M059J (cell line): ENCODE measurements at regions not wholly inside any gene's neighbourhood (a gene's known extent, or its start where the extent isn't known, plus 50 kb on each side); places are given as distances from the start of the nearest gene placed in this dataset.
"Not testable (repeated sequence)": the region's sequence is repeated elsewhere in the genome, so short reads cannot be mapped to it uniquely, and the experiment has no call there.

Experiments
- DNase-seq: peaks from one replicate; pipeline ENCODE4 v3.0.0-alpha.2; 2012; ENCODE audit warnings: low read depth

DNA sequence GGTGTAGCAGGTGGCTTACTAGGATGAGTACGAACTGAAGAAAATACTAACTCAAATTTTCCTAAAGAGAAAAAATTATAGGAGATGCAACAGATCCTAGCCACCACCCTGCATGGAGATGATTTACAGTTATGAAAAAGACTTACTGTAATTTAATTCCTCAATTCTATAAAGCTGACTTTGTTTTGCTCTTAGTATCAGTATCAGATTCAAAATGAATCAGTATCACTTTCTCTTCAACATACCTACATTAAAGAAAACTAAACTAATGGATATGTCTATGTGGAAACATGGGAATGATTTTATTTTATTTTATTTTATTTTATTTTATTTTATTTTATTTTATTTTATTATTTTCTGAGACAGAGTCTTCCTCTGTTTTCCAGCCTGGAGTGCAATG, 525.8 kb downstream of the NLGN4X start:
- no peak for DNase-seq

DNA sequence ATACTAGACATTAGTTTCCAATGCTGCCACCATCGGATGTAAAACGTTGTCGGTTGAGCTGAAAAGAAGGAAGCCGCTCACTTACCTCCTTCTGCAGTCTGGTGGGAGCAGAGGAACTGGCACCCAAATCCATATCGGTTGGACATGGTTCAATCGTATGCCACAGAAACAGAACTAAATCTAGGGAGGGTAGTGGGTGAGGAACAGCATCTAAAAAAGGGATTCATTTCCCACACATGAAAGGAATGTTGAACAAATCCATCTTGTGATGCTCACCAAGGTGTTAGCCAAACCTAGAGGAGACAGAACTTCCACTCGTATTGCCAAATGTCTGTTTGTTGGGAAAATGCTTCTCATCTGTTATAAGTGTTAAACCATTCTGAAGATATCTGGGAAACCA, 532.7 kb downstream of the NLGN4X start:
- DNase-seq, result no peak

DNA sequence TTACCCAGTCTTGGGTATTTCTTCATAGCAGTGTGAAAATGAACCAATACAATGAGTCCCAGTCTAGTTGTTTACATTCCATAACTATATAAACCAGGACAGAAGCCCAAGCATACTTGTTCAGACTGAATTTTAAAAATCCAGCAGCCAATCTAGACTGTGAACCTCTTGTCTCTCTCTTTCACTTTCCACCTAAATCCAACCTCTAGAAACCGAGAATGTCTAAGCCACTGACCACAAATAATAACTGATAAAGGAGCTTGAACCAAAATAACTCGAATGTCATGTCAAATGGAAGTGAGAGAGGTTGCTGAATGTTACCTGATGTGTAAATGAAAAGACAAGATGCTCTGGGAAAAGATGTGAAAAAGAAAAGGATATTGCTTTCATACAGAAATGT, 544.7 kb downstream of the NLGN4X start:
- DNase-seq, result no peak

DNA sequence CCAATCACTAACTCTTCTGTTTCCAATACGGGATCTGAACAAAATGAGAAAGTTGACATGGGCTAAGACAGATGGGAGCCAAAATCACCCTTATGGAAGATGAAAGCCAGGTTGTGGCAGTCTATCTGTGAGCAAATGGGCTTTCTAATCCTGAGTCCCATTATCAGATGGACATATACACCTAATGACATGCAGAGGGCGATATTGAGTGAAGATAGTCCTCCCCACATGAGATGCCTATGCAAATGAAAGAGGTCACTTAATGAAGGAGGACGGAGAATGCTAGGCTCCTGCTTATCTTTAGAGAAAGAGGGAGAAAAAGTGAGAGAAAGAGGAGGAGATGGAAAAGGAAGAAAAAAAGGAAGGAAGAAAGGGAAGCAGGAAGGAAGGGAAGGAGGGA, 547.5 kb downstream of the NLGN4X start:
- DNase-seq, result no peak

DNA sequence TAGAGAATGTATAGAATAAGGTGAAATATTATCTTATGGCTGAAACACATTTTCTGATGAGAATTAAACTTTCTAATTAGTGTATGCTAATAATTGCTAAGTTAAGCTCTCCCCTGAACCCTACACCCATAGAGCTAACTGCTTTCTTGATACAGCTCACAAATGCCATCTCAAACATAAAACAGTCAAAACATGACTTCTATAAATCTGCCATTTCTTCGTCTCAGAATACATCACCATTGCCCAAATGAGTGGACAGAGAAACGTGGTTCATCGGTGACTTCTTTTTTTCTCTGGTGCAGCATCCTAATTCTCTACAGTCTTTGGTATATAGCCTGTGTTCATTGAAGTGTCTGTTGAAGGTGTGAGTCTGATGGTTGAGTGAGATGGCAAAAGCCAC, 554.6 kb downstream of the NLGN4X start:
- no peak for DNase-seq

DNA sequence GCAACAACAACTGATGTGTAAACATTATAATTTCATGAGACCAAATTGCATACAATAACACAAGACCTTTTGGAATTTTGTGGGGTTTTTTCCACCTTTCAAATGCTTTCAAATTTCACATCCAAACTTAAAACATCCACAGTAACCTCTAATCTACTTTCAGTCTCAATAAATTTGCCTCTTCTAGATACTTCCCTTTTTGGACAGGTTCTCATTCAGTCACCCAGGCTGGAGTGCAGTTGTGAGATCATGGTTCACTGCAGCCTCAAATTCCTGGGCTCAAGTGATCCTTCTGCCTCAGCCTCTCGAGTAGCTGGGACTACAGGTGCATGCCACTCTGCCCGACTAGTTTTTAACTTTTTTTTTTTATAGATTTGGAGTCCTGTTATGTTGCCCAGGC, 556.6 kb downstream of the NLGN4X start:
- no peak for DNase-seq

DNA sequence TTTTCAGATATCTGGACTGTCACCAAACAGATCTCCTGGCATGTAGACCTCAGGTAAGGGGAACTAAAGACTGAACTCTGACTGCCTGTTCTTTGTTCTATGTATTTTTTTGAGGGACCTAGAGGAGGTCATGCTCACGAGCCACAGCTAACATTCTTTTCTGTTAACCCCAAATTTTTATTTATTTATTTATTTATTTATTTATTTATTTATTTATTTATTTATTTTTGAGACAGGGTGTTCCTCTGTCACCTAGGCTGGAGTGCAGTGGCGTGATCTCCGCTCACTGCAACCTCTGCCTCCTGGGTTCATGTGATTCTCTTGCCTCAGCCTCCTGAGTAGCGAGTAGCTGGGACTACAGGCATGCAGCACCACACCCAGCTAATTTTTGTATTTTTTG, 562.0 kb downstream of the NLGN4X start:
- not testable (repeated sequence) for DNase-seq

DNA sequence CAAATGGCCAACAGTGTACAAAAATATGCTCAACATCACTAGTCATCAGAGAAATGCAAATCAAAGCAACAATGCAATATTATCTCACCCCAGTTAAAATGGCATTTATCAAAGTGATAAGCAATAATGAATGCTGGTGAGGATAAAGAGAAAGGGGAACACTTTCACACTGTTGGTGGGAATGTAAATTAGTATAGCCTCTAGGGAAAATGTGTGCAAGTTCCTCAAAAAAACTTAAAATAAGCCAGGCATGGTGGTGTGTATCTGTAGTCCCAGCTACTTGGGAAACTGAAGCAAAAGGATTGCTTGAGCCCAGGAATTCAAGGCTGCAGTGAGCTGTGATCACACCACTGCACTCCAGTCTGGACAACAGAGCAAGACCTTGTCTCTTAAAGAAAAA, 572.1 kb downstream of the NLGN4X start:
- no peak for DNase-seq

DNA sequence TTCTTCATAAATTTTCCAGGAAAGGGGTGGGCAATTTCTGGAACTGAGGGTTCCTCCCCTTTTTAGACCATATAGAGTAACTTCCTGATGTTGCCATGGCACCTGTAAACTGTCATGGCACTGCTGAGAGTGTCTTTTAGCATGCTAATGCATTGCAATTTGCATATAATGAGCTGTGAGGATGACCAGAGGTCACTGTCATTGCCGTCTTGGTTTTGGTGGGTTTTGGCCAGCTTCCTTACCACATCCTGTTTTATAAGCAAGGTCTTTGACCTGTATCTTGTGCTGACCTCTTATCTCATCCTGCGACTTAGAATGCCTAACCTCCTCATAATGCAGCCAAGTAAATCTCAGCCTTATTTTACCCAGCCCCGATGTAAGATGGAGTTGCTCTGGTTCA, 577.8 kb downstream of the NLGN4X start:
- DNase-seq, result no peak

DNA sequence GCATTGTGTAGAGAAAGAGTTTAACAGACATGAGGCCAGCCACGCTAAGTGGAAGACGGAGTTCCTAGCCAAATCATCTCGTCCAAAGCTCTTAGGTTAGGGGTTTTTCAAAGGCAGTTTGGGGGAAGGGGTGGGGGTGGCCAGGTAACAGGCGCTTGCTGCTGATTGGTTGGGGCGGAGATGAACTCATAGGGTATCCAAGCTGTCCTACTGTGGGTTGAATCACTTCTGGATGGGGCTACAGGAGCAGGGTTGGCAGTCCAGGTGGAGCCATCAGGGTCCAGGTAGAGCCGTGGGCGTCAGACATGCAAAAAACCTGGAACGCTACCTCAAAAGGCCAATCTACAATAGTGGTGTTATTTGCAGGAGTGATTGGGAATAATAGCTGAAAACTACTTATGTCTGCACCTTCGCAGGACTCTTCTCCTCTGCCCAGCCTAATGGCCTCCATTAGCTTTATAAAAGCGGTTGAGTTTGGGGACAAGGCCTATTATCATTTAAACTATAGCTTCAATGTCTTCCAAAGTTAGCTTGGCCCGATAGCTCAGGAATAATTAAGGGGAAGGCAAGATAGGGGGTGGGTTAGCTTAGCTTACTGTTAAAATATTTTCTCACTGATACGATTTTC, 579.6 kb downstream of the NLGN4X start:
- no peak for DNase-seq

DNA sequence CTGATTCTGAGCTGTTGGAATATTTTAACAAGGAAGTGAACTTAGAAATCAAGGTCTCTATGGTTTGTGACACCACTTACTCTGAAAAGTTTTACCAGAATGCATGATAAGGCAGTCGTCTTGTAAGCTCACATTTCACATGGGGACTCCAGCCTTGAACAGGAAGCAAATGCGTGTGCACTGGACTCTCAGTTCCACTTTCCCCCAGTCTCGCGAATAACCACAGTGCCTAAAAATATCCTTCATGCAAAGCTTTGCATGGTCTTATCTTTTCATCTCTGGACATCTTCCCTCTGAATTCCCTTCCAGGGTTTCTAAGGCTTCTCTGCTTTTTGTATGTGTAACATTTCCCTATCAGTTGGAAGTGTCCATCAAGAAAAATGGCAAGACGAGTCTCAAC, 581.8 kb downstream of the NLGN4X start:
- no peak for DNase-seq

DNA sequence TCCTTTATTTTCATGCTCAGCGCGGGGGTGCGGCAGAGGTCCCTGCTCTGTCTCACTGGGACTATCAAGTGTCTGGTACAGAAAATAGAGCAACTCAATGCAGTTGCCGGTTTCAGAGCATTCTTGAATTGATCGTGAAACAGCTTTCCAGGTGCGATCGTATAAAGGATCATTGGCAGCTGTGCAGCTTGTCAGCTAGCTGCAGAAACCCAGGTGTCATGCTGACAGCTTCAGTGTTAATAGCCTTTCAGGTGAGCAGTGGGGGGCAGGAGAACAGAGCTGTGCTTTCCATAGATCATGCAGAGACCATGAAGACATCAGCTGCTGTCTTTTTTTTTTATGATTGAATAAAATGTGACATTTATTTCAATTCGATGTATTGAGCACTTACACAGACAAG, 583.9 kb downstream of the NLGN4X start:
- DNase-seq, result no peak

DNA sequence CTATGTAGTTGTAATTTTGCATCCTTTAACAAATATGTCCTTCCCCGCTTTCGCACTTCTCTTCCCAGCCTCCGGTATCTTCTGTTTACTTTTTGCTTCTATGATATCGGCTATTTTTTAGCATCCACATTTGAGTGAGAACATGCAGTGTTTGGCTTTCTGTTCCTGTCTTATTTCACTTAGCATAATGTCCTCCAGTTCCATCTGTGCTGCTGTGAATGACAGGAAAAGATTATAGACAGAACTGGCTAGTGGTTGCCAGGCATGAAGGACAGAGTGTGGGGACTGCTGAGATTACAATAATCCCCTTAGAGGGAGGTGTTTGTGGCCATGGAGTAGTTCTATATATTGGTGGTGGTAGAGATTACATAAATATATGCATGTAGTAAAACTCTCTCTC, 588.6 kb downstream of the NLGN4X start:
- no peak for DNase-seq

DNA sequence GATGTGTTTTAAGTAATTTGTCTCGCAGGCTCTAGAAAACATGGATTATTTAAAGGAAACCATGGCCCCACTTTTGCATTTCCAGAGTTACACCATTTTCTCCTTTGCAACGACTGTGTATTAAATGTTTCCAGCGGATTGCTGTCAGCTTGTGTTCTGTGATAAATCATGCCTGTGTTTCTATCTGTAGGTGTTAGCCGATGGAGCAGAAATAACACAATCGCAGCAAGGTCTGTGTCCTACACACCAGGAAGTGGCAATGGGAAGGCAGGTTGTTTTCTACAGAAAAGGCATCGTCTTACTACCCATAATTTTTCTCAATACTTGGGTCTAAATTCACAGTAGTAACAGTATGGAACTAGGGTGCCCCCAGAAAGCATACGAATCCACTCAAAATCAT, 590.1 kb downstream of the NLGN4X start:
- no peak for DNase-seq

DNA sequence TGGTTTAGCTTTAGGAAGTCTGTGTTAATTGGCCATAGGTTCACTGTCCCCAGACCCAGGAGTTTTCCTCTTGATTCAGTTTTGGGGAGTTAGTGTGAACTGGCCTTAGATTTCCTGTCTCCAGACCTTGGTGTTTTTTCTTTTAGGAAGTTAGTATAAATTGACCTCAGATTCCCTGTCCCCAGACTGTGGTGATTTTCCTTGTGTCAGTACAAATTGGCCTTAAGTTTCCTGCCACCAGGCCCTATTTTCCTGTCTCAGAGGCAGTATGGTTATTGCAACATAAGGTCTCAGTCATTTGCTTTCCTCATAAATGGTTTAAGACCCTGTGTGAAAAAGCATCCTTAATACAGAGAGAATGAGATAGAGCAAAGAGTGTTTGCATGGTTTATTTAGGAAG, 595.8 kb downstream of the NLGN4X start:
- DNase-seq, result no peak

DNA sequence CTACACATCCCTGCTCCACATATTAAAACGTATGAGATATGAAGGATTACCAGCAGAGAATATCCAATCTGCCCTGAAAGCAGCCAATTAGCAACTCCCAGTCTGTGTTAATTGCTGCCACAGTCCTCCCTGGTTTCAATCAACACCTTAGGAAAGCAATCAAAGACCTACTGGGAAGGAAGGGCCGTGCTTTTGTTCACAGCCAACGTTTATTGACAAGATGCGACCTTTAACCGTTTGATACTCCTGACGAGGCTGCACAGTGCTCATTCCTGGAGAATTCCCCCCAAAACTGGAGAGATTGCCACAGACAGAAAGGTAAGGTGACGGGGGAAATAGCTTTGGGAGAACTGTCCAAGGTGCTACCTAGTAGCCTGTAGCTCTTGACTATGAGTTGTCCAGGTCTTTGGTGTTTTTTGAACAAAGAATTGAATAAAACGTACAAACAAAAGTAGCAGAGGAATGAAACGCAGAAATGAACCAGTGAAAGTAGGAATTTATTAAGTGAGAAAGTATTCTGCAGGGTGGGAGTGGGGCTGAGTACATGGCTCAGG, 596.5 kb downstream of the NLGN4X start:
- no peak for DNase-seq

DNA sequence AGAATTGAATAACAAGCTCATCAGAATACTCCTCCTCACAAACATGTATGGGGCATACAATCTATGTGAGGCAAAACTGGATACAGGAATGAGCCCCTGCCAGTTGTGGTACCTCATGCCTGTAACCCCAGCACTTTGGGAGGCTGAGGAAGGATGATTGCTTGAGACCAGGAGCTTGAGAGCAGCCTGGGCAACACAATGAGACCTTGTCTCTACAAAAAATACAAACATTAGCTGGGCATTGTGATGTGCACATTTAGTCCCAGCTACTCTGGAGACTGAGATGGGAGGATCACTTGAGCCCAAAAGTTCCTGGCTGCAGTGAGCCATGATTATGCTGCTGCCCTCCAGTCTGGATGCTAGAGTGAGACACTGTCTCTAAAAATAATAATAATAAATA, 611.0 kb downstream of the NLGN4X start:
- DNase-seq, result no peak

DNA sequence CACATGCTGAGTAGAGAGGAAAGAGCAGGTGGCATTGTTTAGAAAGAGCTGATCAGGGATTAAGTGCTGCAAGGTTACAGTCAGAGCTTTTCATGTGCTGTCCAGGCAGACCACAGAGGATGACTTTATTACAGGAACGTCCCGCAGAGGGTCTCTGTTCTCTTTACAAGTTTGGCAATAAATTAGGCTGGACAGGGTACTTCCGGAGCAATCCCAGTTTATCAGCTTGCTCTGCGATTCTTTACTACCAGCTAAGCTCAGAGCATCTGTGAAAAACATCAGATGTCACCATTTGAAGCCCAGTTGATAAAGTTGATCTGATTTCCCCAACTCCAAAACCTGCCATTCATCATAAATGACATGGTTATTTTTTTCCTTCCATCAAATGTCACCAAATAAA, 633.1 kb downstream of the NLGN4X start:
- no peak for DNase-seq

DNA sequence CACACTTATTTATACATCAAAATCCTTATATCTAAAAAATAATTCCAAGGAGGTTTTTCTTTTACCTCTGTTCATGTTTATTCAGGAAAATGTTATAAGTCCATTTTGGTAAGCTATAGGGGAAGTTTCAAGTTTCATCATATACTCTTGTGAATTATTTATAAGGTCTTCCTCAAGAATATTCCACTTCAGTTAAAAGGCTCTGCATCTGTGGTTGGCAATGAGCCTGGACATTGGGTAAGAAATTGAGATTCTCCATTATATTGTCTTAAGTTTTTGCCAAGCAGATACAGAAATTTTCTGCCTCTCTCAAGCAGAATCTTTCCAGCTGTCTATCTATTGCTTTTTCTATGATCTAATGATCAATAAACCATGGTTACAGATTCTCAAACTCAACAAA, 641.9 kb downstream of the NLGN4X start:
- no peak for DNase-seq

DNA sequence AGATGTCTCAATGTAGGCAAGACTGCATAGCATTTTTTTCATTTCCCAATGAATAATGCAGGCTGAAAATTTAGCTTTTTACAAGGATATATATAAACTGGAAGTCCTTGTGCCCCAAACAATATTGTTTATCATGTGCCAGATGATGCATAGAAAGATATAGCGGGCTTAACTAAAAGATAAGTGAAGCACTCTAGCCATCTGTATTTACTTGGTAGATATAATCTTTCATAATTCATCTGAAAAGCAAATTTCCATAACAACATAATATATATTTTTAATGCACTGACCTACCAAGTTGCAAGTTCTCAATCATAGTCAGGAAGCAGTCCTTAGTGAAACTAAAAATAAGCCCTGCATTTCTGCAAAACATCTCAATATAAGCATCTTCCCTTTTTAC, 653.3 kb downstream of the NLGN4X start:
- no peak for DNase-seq

DNA sequence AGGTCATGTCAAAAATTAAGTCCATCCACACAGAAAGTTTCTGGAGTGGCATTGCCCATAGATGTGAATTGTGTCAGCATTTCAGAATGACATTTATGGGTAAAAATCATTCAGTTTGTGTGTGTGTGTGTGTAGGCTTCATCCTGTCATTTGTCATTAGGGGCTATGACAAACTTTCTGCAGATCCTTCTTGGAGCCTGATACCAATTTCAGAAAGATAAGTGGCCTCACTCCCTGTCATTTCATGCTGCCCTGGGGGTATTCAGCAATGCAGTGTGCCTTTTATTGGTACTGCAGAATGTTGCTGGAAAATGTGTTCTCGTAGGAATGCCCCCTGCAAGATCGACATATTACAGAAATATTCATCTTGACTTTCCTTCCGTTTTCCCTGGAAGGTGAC, 659.7 kb downstream of the NLGN4X start:
- no peak for DNase-seq

DNA sequence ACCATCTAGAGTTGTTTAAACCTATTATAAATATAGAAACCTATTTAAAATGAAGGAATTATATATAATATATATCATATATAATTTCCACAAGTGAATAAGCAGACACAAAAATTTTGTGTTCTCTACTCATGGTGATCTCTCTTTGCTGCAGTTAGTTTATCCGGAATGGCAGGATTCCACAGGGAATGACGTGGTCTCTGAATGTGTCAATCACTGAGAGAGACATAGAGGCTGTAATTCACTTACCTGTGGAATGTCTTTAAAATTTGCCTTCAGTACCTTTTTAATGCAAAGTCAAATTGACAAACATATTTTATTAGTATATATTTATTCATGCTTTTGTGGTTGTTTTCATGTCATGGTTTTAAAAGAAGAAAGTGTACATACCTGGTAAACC, 669.3 kb downstream of the NLGN4X start:
- DNase-seq, result no peak

DNA sequence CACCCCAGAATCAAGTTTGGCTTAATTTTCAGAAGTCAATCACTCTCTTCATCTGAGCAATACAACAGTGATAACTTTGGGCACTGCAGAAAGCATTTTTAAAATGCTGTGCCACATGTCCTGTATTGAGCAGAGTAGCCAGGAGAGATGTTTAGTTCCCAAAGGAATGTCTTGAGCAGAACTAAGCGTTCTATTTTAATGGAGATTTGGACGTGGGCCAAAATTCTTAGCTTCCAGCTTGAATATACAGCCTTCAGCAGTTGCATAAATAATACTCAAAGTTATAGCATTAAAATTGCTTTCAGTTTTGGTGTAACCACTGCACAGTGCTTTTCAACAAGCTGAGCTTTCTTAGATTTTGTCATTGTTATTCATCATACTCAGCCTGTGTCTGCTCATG, 679.2 kb downstream of the NLGN4X start:
- no peak for DNase-seq

DNA sequence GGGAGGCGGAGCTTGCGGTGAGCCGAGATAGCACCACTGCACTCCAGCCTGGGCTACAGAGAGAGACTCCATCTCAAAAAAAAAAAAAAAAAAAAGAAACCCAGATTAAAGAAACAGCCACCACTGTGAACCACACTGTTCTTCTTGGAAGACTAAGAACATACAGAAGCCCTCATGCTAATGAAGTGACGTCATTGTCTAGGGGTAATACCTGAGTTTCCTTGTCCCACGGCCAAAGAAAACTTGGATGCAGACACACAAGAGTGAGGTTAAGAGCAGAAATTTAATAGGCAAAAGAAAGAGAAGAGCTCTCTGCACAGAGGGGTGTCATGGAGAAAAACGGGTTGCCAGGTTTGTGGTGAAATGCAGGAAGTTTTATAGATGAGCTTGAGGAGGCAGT, 691.6 kb downstream of the NLGN4X start:
- DNase-seq, result no peak
